ENCODE measurements at regions not wholly inside any gene's neighbourhood (a gene's known extent, or its start where the extent isn't known, plus 50 kb on each side); places are given as distances from the start of the nearest gene placed in this dataset.
"Not testable (repeated sequence)": the region's sequence is repeated elsewhere in the genome, so short reads cannot be mapped to it uniquely, and the experiment has no call there.

- not testable (repeated sequence) for TF ChIP-seq CTCF (IDR thresholded peaks at IDR 0.05; ENCODE audit: low read depth, low read length); EZH2phosphoT487 (IDR thresholded peaks at IDR 0.05; ENCODE audit: low read depth)
Observed at GRCh38 chr17:83172646-83173045, 93.2 kb downstream of the METRNL start.

All from OCI-LY3 (cell line).